Lung (tissue), 11 donors: ENCODE measurements at regions not wholly inside any gene's neighbourhood (a gene's known extent, or its start where the extent isn't known, plus 50 kb on each side); places are given as distances from the start of the nearest gene placed in this dataset.

ENCODE experiments used
- ATAC-seq: fragments of 200-7000 bp; cut with Tn5 transposase; one replicate; pipeline ENCODE4 v1.9.1; 2020; ENCODE audit warnings: moderate number of reproducible peaks; ENCODE audit not compliant: insufficient read depth, low FRiP score
- DNase-seq, 3 donors: peaks; one replicate each; pipeline ENCODE4 v3.0.0-alpha.2; 2013 to 2017
- H3K27ac ChIP-seq, 2 donors: one replicate each; pipeline ENCODE4 v1.5.1; 2013; ENCODE audit warnings: mild to moderate bottlenecking in 2 of 2, moderate library complexity in 2 of 2, control low read depth in 1 of 2, inconsistent platforms in 1 of 2, low read depth in 1 of 2, low read length in 1 of 2
- H3K27me3 ChIP-seq, 3 donors: one replicate each; pipeline ENCODE4 v1.5.1; 2013; ENCODE audit warnings: low read length in 2 of 3; ENCODE audit not compliant: control insufficient read depth in 3 of 3, insufficient read depth in 3 of 3
- H3K36me3 ChIP-seq, 4 donors: one replicate each; pipeline ENCODE4 v1.5.1; 2013; ENCODE audit warnings: low read length in 4 of 4, mild to moderate bottlenecking in 1 of 4, moderate library complexity in 1 of 4; ENCODE audit not compliant: control insufficient read depth in 4 of 4, insufficient read depth in 4 of 4
- H3K4me1 ChIP-seq, 5 donors: one replicate each; pipeline ENCODE4 v1.5.1; 2013; ENCODE audit warnings: low read length in 5 of 5, mild to moderate bottlenecking in 2 of 5, moderate library complexity in 1 of 5; ENCODE audit not compliant: control insufficient read depth in 5 of 5, insufficient read depth in 5 of 5
- H3K4me3 ChIP-seq: one replicate; pipeline ENCODE4 v1.5.1; 2013; ENCODE audit warnings: mild to moderate bottlenecking, control low read depth, moderate library complexity
- H3K9ac ChIP-seq, 2 donors: one replicate each; pipeline ENCODE4 v1.5.1; 2013; ENCODE audit warnings: low read length in 2 of 2, control low read depth in 1 of 2; ENCODE audit not compliant: insufficient read depth in 1 of 2
- H3K9me3 ChIP-seq, 4 donors: one replicate each; pipeline ENCODE4 v1.5.1; 2013; ENCODE audit warnings: low read length in 3 of 4, mild to moderate bottlenecking in 1 of 4, moderate library complexity in 1 of 4; ENCODE audit not compliant: control insufficient read depth in 4 of 4, insufficient read depth in 3 of 4
- CTCF ChIP-seq: IDR thresholded peaks from 2 replicates; pipeline ENCODE4 v1.5.1; 2012; ENCODE audit warnings: mild to moderate bottlenecking; ENCODE audit errors: control extremely low read depth, extremely low read depth
- WGBS, 2 donors: extraction: QIAGEN DNeasy Blood & Tissue Kit; methylation state at CpG; one replicate each; pipeline ENCODE4 v1.1.7; 2013; 5-methylcytosine and 5-hydroxymethylcytosine counted together
- donor health status: control.
- donor health status: control.
- donor health status: Bipolar disorder and iron deficiency.
- donor health status: healthy.
- donor health status: DM: yes; HTN: yes; CAD: no.

DNA sequence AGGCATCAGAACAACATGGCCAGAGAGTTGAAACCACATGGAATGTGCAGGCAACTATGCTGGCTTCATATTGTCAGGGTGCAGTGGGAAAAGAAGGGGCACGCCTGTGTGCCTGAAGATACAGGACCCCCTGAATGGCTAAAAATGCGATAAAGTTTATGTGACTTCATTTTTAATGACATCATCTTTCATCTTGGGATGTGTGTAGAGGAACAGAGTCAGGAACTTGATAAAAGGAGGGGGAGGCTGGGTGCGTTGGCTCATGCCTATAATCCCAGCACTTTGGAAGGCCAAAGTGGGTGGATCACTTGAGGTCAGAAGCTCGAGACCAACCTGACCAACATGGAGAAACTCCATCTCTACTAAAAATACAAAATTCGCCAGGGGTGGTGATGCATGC is 872.6 kb downstream of the TDRD15 start:
- no peaks in the 10 kb centered on the region for H3K4me1 ChIP-seq
- H3K36me3 ChIP-seq: no peaks in the 10 kb centered on the region
- no peak for TF ChIP-seq CTCF
- H3K9me3 ChIP-seq: peaks cover 0 to 14% (median 10%) of the 10 kb centered on the region in 4 donors
- WGBS, 2 donors: 78 to 83% methylated on average over 5 of the region's 5 CpGs
- no peak for DNase-seq
- no peaks in the 10 kb centered on the region for H3K27me3 ChIP-seq
- H3K4me3 ChIP-seq: no peak overlapping the region
- H3K27ac ChIP-seq: no peak overlapping the region
- H3K9ac ChIP-seq: no peak overlapping the region
- no peak for ATAC-seq

GRCh38 chr2:21999522-21999921 is 875.8 kb downstream of the TDRD15 start:
- Histone ChIP-seq H3K4me3 (no peak overlapping the region), H3K36me3 (no peaks in the 10 kb centered on the region), H3K4me1 (no peaks in the 10 kb centered on the region), H3K9me3 (no peaks in the 10 kb centered on the region), H3K27ac (no peak overlapping the region), H3K27me3 (no peaks in the 10 kb centered on the region), H3K9ac (no peak overlapping the region)
- 66 to 78% methylated on average over 1 of the region's 1 CpG for WGBS, 2 donors
- ATAC-seq (no peak), DNase-seq (no peak)
- TF ChIP-seq CTCF: no peak

DNA sequence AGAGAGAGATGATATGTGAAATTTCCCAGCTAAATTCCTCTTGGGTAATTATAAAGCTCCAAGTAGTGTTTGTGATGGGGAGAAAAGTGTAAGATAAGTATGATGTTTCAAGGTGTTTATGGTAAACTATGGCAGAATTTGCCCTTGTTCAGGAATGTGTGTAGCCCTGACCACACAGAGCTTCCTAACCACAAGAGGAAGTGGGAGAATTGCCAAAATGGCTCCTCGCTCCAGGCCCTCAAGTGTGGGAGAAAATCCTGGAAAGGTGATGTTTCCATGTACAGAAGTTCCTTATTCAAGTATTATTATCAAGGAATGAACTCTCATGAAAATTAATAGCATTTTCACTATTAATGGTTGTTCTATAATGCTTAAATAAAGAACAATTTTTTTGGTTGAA is 878.3 kb downstream of the TDRD15 start:
- Histone ChIP-seq H3K4me1 (no peaks in the 10 kb centered on the region), H3K27ac (no peak overlapping the region), H3K36me3 (no peaks in the 10 kb centered on the region), H3K27me3 (no peaks in the 10 kb centered on the region), H3K9ac (no peak overlapping the region), H3K9me3 (no peaks in the 10 kb centered on the region), H3K4me3 (no peak overlapping the region)
- no peak for TF ChIP-seq CTCF
- no peak for ATAC-seq
- 45 to 46% methylated on average over 1 of the region's 1 CpG for WGBS, 2 donors
- no peak for DNase-seq

- H3K9me3 ChIP-seq: no peaks in the 10 kb centered on the region
- no peak overlapping the region for H3K4me3 ChIP-seq
- TF ChIP-seq CTCF: no peak
- H3K4me1 ChIP-seq: no peaks in the 10 kb centered on the region
- no peak for DNase-seq
- no peak overlapping the region for H3K9ac ChIP-seq
- no peak overlapping the region for H3K27ac ChIP-seq
- no peak for ATAC-seq
- no peaks in the 10 kb centered on the region for H3K36me3 ChIP-seq
- WGBS, 2 donors: 48 to 53% methylated on average over 3 of the region's 3 CpGs
- H3K27me3 ChIP-seq: no peaks in the 10 kb centered on the region
These were observed 879.5 kb downstream of the TDRD15 start for GRCh38 chr2:22003270-22003669.
